G401.6 (cell line): ENCODE measurements at regions not wholly inside any gene's neighbourhood (a gene's known extent, or its start where the extent isn't known, plus 50 kb on each side); places are given as distances from the start of the nearest gene placed in this dataset.

Experiments used
- FAIRE-seq: peaks from 2 replicates; lab custom pipeline; 2012; peaks lifted over from hg19 to GRCh38; lab: Jason Lieb, UNC

- no peak for FAIRE-seq
These were observed 54.9 kb upstream of the RUNX3 start for GRCh38 chr1:24984800-24985522.

- FAIRE-seq = no peak
These were observed 54.2 kb upstream of the RUNX3 start for GRCh38 chr1:24984300-24984699.

DNA sequence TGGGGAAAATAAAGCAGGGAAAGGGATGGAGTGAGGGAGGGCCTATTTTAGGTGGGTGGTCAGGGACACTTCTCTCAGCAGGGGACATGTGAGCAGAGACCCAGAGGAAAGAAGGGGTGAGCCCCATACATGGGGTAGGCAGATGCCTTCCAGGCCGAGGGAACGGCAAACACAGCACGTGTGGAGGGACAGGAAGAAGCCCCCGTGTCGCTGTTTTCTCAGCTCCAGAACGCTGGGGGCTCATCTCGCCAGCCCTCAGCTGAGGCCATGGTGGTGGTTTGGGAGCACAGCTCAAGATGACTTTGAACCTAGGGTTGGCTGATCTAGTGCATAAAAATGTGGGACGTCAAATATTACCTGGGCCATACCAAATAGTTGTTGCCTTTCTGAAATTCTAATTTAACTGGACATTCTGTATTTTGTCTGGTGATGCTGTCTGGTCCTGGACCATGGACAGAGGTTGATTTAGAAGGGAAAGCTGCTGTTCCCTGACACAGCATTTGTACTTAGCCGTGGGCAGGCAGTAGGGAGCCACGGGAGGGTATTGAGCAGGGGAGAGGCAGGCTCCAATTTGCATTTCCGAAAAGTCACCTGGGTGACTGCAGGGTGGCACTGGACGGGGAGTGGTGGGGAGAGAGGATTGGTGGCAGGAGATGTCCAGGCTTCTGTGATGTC is 53.1 kb upstream of the RUNX3 start:
- FAIRE-seq = no peak

DNA sequence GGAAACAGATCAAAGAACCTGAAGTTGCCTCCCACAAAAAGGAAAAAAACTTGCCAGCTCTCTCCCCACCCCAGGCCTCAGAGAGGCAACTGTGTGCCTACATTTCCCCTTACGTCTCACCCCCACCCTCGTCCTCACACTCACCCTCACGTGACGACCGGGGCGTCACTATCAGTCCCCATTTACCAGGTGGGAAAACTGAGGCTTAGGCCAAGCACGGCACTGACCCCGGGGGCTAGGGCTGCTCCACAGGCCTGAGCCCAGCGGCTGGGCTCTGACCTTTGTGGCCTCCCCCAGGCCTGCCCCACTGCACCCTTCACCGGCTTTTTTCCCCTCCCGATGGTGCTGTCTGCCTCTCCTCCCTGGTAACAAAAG is 51.5 kb upstream of the RUNX3 start:
- no peak for FAIRE-seq

- no peak for FAIRE-seq
These were observed 51.0 kb upstream of the RUNX3 start for GRCh38 chr1:24980836-24981630.
